HepG2 (cell line): ENCODE measurements at regions not wholly inside any gene's neighbourhood (a gene's known extent, or its start where the extent isn't known, plus 50 kb on each side); places are given as distances from the start of the nearest gene placed in this dataset.

Source experiments
- ATAC-seq: fragments of 200-7000 bp; cut with Tn5 transposase; 3 replicates; pipeline ENCODE4 v1.9.1; 2020; ENCODE audit warnings: mild to moderate bottlenecking, moderate library complexity
- BruUV-seq: library from RNA; stranded (reverse); fragments of 400-500 nt; replicated peaks from 2 replicates; lab custom pipeline; 2021; lab: Mats Ljungman, UMichigan
- CTCF ChIA-PET: fragments of 300-600 bp; formaldehyde crosslinking; extraction: SDS; loops from one replicate; lab custom pipeline; 2021; ENCODE audit warnings: low total read pairs, inconsistent platforms, low intra/inter-chr PET ratio; lab: Yijun Ruan, JAX
- POLR2A ChIA-PET: fragments of 350-600 bp; sonication (Branson Sonifier 250); formaldehyde crosslinking; loops from one replicate; lab custom pipeline; 2020; ENCODE audit warnings: antibody characterized with exemption, inconsistent platforms; lab: Yijun Ruan, JAX
- DNase-seq: peaks from one replicate; pipeline ENCODE4 v3.0.0-alpha.2; 2015; ENCODE audit warnings: low spot score
- FAIRE-seq: peaks from 3 replicates; lab custom pipeline; 2011; peaks lifted over from hg19 to GRCh38; lab: Jason Lieb, UNC
- H2AFZ ChIP-seq: one replicate; pipeline ENCODE4 v1.6.1; 2011; ENCODE audit warnings: low read length, inconsistent platforms
- H3K27ac ChIP-seq: fragments of 300-600 bp; 3 replicates; pipeline ENCODE4 v1.8.0; 2011; ENCODE audit warnings: mixed run types, mild to moderate bottlenecking, mixed read lengths, low read length, inconsistent platforms; ENCODE audit not compliant: insufficient read depth; ENCODE audit errors: extremely low read length
- H3K27me3 ChIP-seq, 2 experiments: fragments of 200-600 bp in 1 of 2; 2 replicates in 1 of 2; 3 replicates in 1 of 2; pipeline versions ENCODE4 v1.6.0 to v1.8.0; 2011; ENCODE audit warnings: low read length in 2 of 2, mild to moderate bottlenecking in 2 of 2, moderate library complexity in 2 of 2, inconsistent platforms in 1 of 2; ENCODE audit not compliant: insufficient read depth in 2 of 2, control insufficient read depth in 1 of 2
- H3K36me3 ChIP-seq, 2 experiments: fragments of 200-600 bp in 1 of 2; replicated peaks in 1 of 2; 2 replicates in 1 of 2; 3 replicates in 1 of 2; pipeline versions ENCODE4 v1.5.1 to v1.8.0; 2011; ENCODE audit warnings: low read length in 2 of 2, inconsistent platforms in 1 of 2; ENCODE audit not compliant: insufficient read depth in 2 of 2, control insufficient read depth in 1 of 2
- H3K4me1 ChIP-seq: 2 replicates; pipeline ENCODE4 v1.5.1; 2012; ENCODE audit warnings: low read length, inconsistent platforms; ENCODE audit not compliant: insufficient read depth
- H3K4me2 ChIP-seq: 2 replicates; pipeline ENCODE4 v1.6.0; 2011; ENCODE audit warnings: low read depth, low read length, inconsistent platforms
- H3K4me3 ChIP-seq, 3 experiments: fragments of 200-600 bp in 1 of 3; sonication (generic), shearing (Covaris generic) in 1 of 3; replicated peaks in 1 of 3; 2 replicates each; pipeline ENCODE4 v1.5.1; 2011 to 2016; ENCODE audit warnings: low read length in 3 of 3, inconsistent platforms in 2 of 3, low read depth in 2 of 3, mild to moderate bottlenecking in 2 of 3, control low read depth in 1 of 3, mixed read lengths in 1 of 3; ENCODE audit not compliant: insufficient read depth in 1 of 3
- H3K79me2 ChIP-seq: one replicate; pipeline ENCODE4 v1.6.1; 2011; ENCODE audit warnings: low read length, inconsistent platforms; ENCODE audit not compliant: insufficient read depth
- H3K9ac ChIP-seq: 2 replicates; pipeline ENCODE4 v1.6.0; 2011; ENCODE audit warnings: mild to moderate bottlenecking, low read depth, low read length, inconsistent platforms; ENCODE audit not compliant: insufficient read depth
- H3K9me3 ChIP-seq: 2 replicates; pipeline ENCODE4 v1.5.1; 2012; ENCODE audit warnings: mild to moderate bottlenecking, low read length
- H4K20me1 ChIP-seq: 2 replicates; pipeline ENCODE4 v1.6.0; 2011; ENCODE audit warnings: inconsistent platforms, mild to moderate bottlenecking, low read length, moderate library complexity; ENCODE audit not compliant: insufficient read depth
- RFX5 ChIP-seq: IDR thresholded peaks from 2 replicates; pipeline ENCODE4 v1.6.1; 2011; ENCODE audit warnings: low read depth, low read length, improper control_type of control experiment
- ZFP36L2 ChIP-seq: sonication (generic); formaldehyde crosslinking; IDR thresholded peaks from 2 replicates; pipeline ENCODE4 v1.4.0; 2020; ENCODE audit warnings: missing genetic modification reagents
- WGBS: methylation state at CpG from one replicate; pipeline ENCODE4 v1.1.6; 2017; ENCODE audit warnings: low lambda C conversion rate; 5-methylcytosine and 5-hydroxymethylcytosine counted together
- in situ Hi-C: cut with HindIII; loops from 2 replicates; pipeline ENCODE4 v1.10.0; 2017; ENCODE audit warnings: low pct_unique_long_range_greater_than_20kb; ENCODE audit not compliant: extremely low pct_ligation_motif_present
- intact Hi-C: fragments of 100-400 bp; cut with micrococcal nuclease; formaldehyde crosslinking; loops from one replicate; pipeline ENCODE4 v1.10.0; 2022; ENCODE audit not compliant: unreplicated experiment
- TF ChIP-seq, protein P1 (sequence below): sonication (generic); formaldehyde crosslinking; IDR thresholded peaks from 2 replicates; pipeline ENCODE4 v1.5.0; 2020; ENCODE audit warnings: mild to moderate bottlenecking, missing genetic modification reagents, borderline replicate concordance
- TF ChIP-seq, protein P2 (sequence below): IDR thresholded peaks from 2 replicates; pipeline ENCODE4 v1.6.1; 2016; ENCODE audit warnings: missing genetic modification reagents, missing compliant biosample characterization

DNA sequence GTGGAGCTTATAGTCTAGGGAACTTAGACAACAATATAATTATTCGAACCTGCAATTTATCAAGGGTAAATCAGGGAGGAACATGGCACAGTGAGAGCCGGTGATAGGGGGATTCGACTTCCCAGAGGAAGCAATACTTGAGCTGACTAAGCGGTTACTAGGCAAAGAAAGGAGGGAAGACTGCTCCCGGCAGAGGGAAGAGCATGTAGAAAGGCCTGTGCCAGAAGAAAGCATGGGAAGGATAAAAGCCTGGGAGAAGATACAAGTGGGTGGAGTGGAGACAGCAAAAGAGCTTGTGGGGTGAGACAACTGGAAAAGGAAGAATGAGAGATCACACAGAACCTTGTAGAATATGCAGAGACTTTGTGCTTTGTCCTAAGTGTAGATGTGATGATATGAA is 93.3 kb downstream of the MARCHF4 start:
- no peaks in the 10 kb centered on the region for H3K9me3 ChIP-seq
- no peak overlapping the region for H3K27ac ChIP-seq
- H2AFZ ChIP-seq, result no peak overlapping the region
- ATAC-seq, result no peak
- no peak for FAIRE-seq
- BruUV-seq, result no TSS peak
- H3K4me2 ChIP-seq, result no peak overlapping the region
- no peak overlapping the region for H3K4me3 ChIP-seq
- H3K27me3 ChIP-seq, result peaks cover 1 to 41% of the 10 kb centered on the region in 2 experiments; a peak in 3 of 5 replicates
- H3K9ac ChIP-seq, result no peak overlapping the region
- DNase-seq, result no peak
- in situ Hi-C loops, result no loop called here
- 23% methylated on average over 5 of the region's 5 CpGs for WGBS
- H4K20me1 ChIP-seq, result no peaks in the 10 kb centered on the region
- H3K79me2 ChIP-seq, result no peaks in the 10 kb centered on the region
- H3K4me1 ChIP-seq, result no peaks in the 10 kb centered on the region
- POLR2A ChIA-PET, result no interaction called here
- H3K36me3 ChIP-seq, result no peaks in the 10 kb centered on the region
- TF ChIP-seq, protein P1, sequence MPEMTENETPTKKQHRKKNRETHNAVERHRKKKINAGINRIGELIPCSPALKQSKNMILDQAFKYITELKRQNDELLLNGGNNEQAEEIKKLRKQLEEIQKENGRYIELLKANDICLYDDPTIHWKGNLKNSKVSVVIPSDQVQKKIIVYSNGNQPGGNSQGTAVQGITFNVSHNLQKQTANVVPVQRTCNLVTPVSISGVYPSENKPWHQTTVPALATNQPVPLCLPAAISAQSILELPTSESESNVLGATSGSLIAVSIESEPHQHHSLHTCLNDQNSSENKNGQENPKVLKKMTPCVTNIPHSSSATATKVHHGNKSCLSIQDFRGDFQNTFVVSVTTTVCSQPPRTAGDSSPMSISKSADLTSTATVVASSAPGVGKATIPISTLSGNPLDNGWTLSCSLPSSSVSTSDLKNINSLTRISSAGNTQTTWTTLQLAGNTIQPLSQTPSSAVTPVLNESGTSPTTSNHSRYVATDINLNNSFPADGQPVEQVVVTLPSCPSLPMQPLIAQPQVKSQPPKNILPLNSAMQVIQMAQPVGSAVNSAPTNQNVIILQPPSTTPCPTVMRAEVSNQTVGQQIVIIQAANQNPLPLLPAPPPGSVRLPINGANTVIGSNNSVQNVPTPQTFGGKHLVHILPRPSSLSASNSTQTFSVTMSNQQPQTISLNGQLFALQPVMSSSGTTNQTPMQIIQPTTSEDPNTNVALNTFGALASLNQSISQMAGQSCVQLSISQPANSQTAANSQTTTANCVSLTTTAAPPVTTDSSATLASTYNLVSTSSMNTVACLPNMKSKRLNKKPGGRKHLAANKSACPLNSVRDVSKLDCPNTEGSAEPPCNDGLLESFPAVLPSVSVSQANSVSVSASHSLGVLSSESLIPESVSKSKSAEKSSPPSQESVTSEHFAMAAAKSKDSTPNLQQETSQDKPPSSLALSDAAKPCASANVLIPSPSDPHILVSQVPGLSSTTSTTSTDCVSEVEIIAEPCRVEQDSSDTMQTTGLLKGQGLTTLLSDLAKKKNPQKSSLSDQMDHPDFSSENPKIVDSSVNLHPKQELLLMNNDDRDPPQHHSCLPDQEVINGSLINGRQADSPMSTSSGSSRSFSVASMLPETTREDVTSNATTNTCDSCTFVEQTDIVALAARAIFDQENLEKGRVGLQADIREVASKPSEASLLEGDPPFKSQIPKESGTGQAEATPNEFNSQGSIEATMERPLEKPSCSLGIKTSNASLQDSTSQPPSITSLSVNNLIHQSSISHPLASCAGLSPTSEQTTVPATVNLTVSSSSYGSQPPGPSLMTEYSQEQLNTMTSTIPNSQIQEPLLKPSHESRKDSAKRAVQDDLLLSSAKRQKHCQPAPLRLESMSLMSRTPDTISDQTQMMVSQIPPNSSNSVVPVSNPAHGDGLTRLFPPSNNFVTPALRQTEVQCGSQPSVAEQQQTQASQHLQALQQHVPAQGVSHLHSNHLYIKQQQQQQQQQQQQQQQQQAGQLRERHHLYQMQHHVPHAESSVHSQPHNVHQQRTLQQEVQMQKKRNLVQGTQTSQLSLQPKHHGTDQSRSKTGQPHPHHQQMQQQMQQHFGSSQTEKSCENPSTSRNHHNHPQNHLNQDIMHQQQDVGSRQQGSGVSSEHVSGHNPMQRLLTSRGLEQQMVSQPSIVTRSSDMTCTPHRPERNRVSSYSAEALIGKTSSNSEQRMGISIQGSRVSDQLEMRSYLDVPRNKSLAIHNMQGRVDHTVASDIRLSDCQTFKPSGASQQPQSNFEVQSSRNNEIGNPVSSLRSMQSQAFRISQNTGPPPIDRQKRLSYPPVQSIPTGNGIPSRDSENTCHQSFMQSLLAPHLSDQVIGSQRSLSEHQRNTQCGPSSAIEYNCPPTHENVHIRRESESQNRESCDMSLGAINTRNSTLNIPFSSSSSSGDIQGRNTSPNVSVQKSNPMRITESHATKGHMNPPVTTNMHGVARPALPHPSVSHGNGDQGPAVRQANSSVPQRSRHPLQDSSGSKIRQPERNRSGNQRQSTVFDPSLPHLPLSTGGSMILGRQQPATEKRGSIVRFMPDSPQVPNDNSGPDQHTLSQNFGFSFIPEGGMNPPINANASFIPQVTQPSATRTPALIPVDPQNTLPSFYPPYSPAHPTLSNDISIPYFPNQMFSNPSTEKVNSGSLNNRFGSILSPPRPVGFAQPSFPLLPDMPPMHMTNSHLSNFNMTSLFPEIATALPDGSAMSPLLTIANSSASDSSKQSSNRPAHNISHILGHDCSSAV (CRISPR knock-in tag), result no peak
- TF ChIP-seq, protein P2, sequence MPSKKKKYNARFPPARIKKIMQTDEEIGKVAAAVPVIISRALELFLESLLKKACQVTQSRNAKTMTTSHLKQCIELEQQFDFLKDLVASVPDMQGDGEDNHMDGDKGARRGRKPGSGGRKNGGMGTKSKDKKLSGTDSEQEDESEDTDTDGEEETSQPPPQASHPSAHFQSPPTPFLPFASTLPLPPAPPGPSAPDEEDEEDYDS (CRISPR knock-in tag), result no peak
- TF ChIP-seq RFX5, result peak; percentile 75
- no peak for TF ChIP-seq ZFP36L2 (CRISPR knock-in tag)
- intact Hi-C loops, result no loop called here
- CTCF ChIA-PET, result no interaction called here
